ENCODE measurements at regions not wholly inside any gene's neighbourhood (a gene's known extent, or its start where the extent isn't known, plus 50 kb on each side); places are given as distances from the start of the nearest gene placed in this dataset.

GRCh38 chr13:44096901-44097300 lies 217.2 kb downstream of the LACC1 start:
- no peak for DNase-seq (ENCODE audit: low spot score)
- Histone ChIP-seq H3K27me3 (no peaks in the 10 kb centered on the region), H3K4me1 (no peaks in the 10 kb centered on the region), H3K27ac (no peak overlapping the region), H3K9me3 (no peaks in the 10 kb centered on the region), H3K4me3 (no peak overlapping the region), H3K36me3 (no peaks in the 10 kb centered on the region)
- TF ChIP-seq CTCF (IDR thresholded peaks at IDR 0.05) = no peak

GRCh38 chr13:44098559-44098958 lies 218.9 kb downstream of the LACC1 start:
- H3K9me3 ChIP-seq = no peaks in the 10 kb centered on the region
- no peak for DNase-seq (ENCODE audit: low spot score)
- TF ChIP-seq CTCF (IDR thresholded peaks at IDR 0.05) = no peak

GRCh38 chr13:44101347-44102083 lies 221.8 kb downstream of the LACC1 start:
- Histone ChIP-seq H3K27ac (no peak overlapping the region), H3K9me3 (no peaks in the 10 kb centered on the region), H3K27me3 (no peaks in the 10 kb centered on the region), H3K36me3 (no peaks in the 10 kb centered on the region), H3K4me3 (no peak overlapping the region), H3K4me1 (peaks cover 0 to 19% of the 10 kb centered on the region in 2 donors)
- TF ChIP-seq CTCF (IDR thresholded peaks at IDR 0.05) = no peak
- DNase-seq (ENCODE audit: low spot score) = no peak

More at GRCh38 chr13:44098559-44098958, 218.9 kb downstream of the LACC1 start:
- Histone ChIP-seq H3K27ac (no peak overlapping the region), H3K4me3 (no peak overlapping the region), H3K27me3 (no peaks in the 10 kb centered on the region), H3K36me3 (no peaks in the 10 kb centered on the region), H3K4me1 (no peaks in the 10 kb centered on the region)

GRCh38 chr13:44103429-44104196 lies 223.9 kb downstream of the LACC1 start:
- TF ChIP-seq CTCF (IDR thresholded peaks at IDR 0.05) = no peak
- Histone ChIP-seq H3K36me3 (no peaks in the 10 kb centered on the region), H3K27me3 (no peaks in the 10 kb centered on the region), H3K4me3 (no peak overlapping the region), H3K9me3 (no peaks in the 10 kb centered on the region), H3K4me1 (peaks cover 0 to 39% of the 10 kb centered on the region in 2 donors), H3K27ac (no peak overlapping the region)
- DNase-seq (ENCODE audit: low spot score) = no peak

- no peaks in the 10 kb centered on the region for H3K27me3 ChIP-seq
- peaks cover 0 to 44% of the 10 kb centered on the region in 2 donors for H3K4me1 ChIP-seq
- no peak for TF ChIP-seq CTCF (IDR thresholded peaks at IDR 0.05)
- no peak overlapping the region for H3K27ac ChIP-seq
- DNase-seq (ENCODE audit: low spot score) = no peak
- H3K9me3 ChIP-seq = no peaks in the 10 kb centered on the region
- no peak overlapping the region for H3K4me3 ChIP-seq
- no peaks in the 10 kb centered on the region for H3K36me3 ChIP-seq
Observed at GRCh38 chr13:44104197-44104490, 224.4 kb downstream of the LACC1 start.
